ENCODE measurements at regions not wholly inside any gene's neighbourhood (a gene's known extent, or its start where the extent isn't known, plus 50 kb on each side); places are given as distances from the start of the nearest gene placed in this dataset.

DNA sequence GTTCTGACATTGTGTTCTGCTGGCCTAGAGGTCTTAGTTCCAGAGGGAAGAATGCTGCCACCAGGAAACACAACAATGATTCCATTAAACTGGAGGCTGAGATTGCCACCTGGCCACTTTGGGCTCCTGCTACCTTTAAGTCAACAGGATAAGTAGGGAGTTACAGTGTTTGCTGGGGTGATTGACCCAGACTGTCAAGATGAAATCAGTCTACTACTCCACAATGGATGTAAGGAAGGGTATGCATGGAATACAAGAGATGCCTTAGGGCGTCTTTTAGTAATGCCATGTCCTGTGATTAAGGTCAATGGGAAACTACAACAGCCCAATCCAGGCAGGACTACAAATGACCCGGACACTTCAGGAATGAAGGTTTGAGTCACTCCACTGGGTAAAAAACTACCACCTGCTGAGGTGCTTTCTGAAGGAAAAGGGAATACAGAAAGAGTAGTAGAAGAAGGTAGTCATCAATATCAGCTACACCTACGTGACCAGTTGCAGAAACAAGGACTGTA, 852.6 kb downstream of the LRFN5 start:
- TF ChIP-seq, protein P1, sequence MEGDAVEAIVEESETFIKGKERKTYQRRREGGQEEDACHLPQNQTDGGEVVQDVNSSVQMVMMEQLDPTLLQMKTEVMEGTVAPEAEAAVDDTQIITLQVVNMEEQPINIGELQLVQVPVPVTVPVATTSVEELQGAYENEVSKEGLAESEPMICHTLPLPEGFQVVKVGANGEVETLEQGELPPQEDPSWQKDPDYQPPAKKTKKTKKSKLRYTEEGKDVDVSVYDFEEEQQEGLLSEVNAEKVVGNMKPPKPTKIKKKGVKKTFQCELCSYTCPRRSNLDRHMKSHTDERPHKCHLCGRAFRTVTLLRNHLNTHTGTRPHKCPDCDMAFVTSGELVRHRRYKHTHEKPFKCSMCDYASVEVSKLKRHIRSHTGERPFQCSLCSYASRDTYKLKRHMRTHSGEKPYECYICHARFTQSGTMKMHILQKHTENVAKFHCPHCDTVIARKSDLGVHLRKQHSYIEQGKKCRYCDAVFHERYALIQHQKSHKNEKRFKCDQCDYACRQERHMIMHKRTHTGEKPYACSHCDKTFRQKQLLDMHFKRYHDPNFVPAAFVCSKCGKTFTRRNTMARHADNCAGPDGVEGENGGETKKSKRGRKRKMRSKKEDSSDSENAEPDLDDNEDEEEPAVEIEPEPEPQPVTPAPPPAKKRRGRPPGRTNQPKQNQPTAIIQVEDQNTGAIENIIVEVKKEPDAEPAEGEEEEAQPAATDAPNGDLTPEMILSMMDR (IDR thresholded peaks at IDR 0.05) = no peak
- DNase-seq (ENCODE audit: low spot score) (no peak), ATAC-seq (ENCODE audit: insufficient number of reproducible peaks, low FRiP score, low read depth) (no peak)
- H3K27me3 ChIP-seq (replicated peaks; ENCODE audit: insufficient read depth) = no peaks in the 10 kb centered on the region
- H3K27ac ChIP-seq = no peak overlapping the region
- H3K4me1 ChIP-seq (ENCODE audit: control insufficient read depth in 1 of 2, low read depth in 2 of 2) = no peaks in the 10 kb centered on the region
- H3K4me3 ChIP-seq = no peak overlapping the region
- H3K9me3 ChIP-seq = no peaks in the 10 kb centered on the region
- no peaks in the 10 kb centered on the region for H3K36me3 ChIP-seq

DNA sequence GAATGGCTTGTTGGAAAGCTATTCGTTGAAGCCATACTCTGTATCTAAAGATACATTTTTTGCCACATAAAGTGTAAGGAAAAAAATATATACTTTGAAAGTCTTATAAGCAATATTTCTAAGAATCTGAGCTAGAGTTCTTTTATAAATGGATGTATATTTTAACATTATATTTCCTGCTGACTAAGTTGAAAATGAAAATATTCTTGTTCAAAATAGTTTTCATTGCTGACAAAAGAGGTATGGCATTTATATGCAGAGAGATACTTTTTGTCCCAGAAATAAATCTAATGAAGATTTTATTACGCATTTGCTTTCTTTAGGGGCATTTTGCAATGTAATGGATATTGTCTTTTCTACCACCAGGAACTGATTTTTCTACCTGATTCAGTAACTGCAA, 834.9 kb downstream of the LRFN5 start:
- Histone ChIP-seq H3K4me1 (ENCODE audit: control insufficient read depth in 1 of 2, low read depth in 2 of 2) (no peaks in the 10 kb centered on the region), H3K9me3 (no peaks in the 10 kb centered on the region), H3K27me3 (replicated peaks; ENCODE audit: insufficient read depth) (no peaks in the 10 kb centered on the region), H3K4me3 (no peak overlapping the region), H3K27ac (no peak overlapping the region), H3K36me3 (no peaks in the 10 kb centered on the region)
- TF ChIP-seq, protein P1 (IDR thresholded peaks at IDR 0.05) = no peak
- no peak for DNase-seq (ENCODE audit: low spot score)
- no peak for ATAC-seq (ENCODE audit: insufficient number of reproducible peaks, low FRiP score, low read depth)

DNA sequence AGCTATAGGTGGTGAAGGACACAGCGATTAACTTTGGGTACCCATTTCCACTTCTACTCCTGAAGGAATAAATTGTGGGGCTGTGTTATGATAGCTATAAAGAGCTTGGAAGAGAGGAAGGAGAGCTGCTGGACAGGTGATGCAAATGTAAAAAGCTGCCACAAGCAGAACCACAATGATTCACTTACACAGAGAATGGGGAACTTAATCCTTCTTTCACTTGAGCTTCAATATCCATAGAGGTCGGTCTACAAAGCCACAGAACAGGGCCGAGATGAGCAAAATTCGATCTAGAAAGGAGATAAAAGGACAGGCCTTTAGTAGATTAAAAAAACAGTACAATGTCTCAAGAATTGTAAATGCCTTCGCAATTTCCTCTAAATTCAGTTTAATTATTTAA, 831.1 kb downstream of the LRFN5 start:
- no peak for DNase-seq (ENCODE audit: low spot score)
- no peak for ATAC-seq (ENCODE audit: insufficient number of reproducible peaks, low FRiP score, low read depth)
- no peaks in the 10 kb centered on the region for H3K27me3 ChIP-seq (replicated peaks; ENCODE audit: insufficient read depth)
- H3K27ac ChIP-seq = no peak overlapping the region
- no peaks in the 10 kb centered on the region for H3K36me3 ChIP-seq
- H3K4me1 ChIP-seq (ENCODE audit: control insufficient read depth in 1 of 2, low read depth in 2 of 2) = no peaks in the 10 kb centered on the region
- H3K9me3 ChIP-seq = no peaks in the 10 kb centered on the region
- TF ChIP-seq, protein P1 (IDR thresholded peaks at IDR 0.05) = no peak
- no peak overlapping the region for H3K4me3 ChIP-seq

DNA sequence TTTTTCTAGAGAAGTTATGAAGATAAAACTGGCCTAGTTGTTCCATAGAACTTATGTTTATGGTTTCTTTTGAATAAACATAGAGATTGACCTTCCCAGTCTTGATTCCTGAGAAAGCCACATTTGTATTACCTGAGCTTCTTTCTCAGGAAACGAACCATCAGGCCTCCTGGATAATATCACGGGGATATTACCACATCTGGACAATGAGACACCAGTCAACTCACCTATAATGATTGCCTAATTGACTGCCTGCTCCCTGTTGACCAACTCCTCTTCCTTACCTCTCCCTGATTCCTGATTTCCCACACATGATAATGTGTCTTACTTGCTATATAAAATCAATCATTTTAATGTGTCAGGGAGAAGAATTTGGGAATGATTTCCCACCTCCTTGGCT, 822.7 kb downstream of the LRFN5 start:
- ATAC-seq (ENCODE audit: insufficient number of reproducible peaks, low FRiP score, low read depth) (no peak), DNase-seq (ENCODE audit: low spot score) (no peak)
- Histone ChIP-seq H3K27ac (no peak overlapping the region), H3K4me1 (ENCODE audit: control insufficient read depth in 1 of 2, low read depth in 2 of 2) (no peaks in the 10 kb centered on the region), H3K36me3 (no peaks in the 10 kb centered on the region), H3K27me3 (replicated peaks; ENCODE audit: insufficient read depth) (no peaks in the 10 kb centered on the region), H3K9me3 (no peaks in the 10 kb centered on the region), H3K4me3 (no peak overlapping the region)
- TF ChIP-seq, protein P1 (IDR thresholded peaks at IDR 0.05) = no peak

DNA sequence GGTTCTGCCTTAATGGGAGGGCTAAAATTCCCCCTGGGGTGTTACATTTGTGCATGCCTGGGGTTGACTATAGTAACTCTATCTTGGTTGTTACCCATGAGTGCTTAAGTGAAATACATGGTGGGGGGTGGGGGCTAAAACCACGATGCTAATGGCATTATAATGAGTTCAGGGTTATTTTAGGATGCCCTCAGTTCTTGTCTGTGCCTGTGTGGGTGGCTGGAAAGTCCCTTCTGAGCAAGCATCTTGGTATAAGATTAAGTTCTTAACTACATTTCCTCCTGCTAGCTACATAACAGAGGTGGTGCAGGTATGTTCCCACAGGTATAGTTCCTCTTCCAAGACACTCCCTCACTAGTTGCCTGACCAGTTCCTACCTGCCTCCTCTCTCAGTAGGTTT, 822.3 kb downstream of the LRFN5 start:
- Histone ChIP-seq H3K36me3 (no peaks in the 10 kb centered on the region), H3K4me1 (ENCODE audit: control insufficient read depth in 1 of 2, low read depth in 2 of 2) (no peaks in the 10 kb centered on the region), H3K27me3 (replicated peaks; ENCODE audit: insufficient read depth) (no peaks in the 10 kb centered on the region), H3K4me3 (no peak overlapping the region), H3K9me3 (no peaks in the 10 kb centered on the region), H3K27ac (no peak overlapping the region)
- DNase-seq (ENCODE audit: low spot score) (no peak), ATAC-seq (ENCODE audit: insufficient number of reproducible peaks, low FRiP score, low read depth) (no peak)
- TF ChIP-seq, protein P1 (IDR thresholded peaks at IDR 0.05) = no peak

Data from thoracic aorta (tissue), 2 donors.